Coronary artery (tissue), 2 donors: ENCODE measurements at regions not wholly inside any gene's neighbourhood (a gene's known extent, or its start where the extent isn't known, plus 50 kb on each side); places are given as distances from the start of the nearest gene placed in this dataset.

Experiments used
- DNase-seq: peaks from one replicate; pipeline ENCODE4 v3.0.0-alpha.2; 2017; ENCODE audit warnings: low spot score
- H3K27ac ChIP-seq, 2 donors: fragments of 200-600 bp; sonication (generic); one replicate each; pipeline ENCODE4 v1.5.1; 2016 to 2019
- H3K4me3 ChIP-seq: fragments of 200-600 bp; sonication (generic); 2 replicates; pipeline ENCODE4 v1.5.1; 2016; ENCODE audit warnings: mild to moderate bottlenecking, moderate library complexity
- CTCF ChIP-seq: fragments of 200-600 bp; sonication (generic); IDR thresholded peaks from one replicate; pipeline ENCODE4 v1.5.1; 2019; ENCODE audit warnings: antibody characterized with exemption

- no peak for DNase-seq
- no peak for TF ChIP-seq CTCF
- no peak overlapping the region for H3K4me3 ChIP-seq
- peak overlapping the region in 1 of 2 donors; percentile 50 for H3K27ac ChIP-seq
Observed at GRCh38 chr6:25006075-25006474, 70.3 kb upstream of the RIPOR2 start.

GRCh38 chr6:25006565-25007001 lies 70.8 kb upstream of the RIPOR2 start:
- H3K27ac ChIP-seq = peak overlapping the region in 1 of 2 donors; percentile 78
- no peak for DNase-seq
- no peak overlapping the region for H3K4me3 ChIP-seq
- no peak for TF ChIP-seq CTCF

- TF ChIP-seq CTCF = no peak
- DNase-seq = no peak
- Histone ChIP-seq H3K4me3 (no peak overlapping the region), H3K27ac (peak overlapping the region in 1 of 2 donors; percentile 78)
Observed at GRCh38 chr6:25007269-25007699, 71.5 kb upstream of the RIPOR2 start.

- TF ChIP-seq CTCF = no peak
- no peak overlapping the region for H3K4me3 ChIP-seq
- no peak for DNase-seq
- no peak overlapping the region for H3K27ac ChIP-seq
Observed at GRCh38 chr6:25008707-25009392, 73.1 kb upstream of the RIPOR2 start.

- TF ChIP-seq CTCF = no peak
- H3K27ac ChIP-seq = no peak overlapping the region
- no peak for DNase-seq
Observed at GRCh38 chr6:25009393-25009710, 73.6 kb upstream of the RIPOR2 start.

GRCh38 chr6:25010176-25010575 lies 74.4 kb upstream of the RIPOR2 start:
- H3K27ac ChIP-seq = no peak overlapping the region
- DNase-seq = no peak
- TF ChIP-seq CTCF = no peak

More at GRCh38 chr6:25009393-25009710, 73.6 kb upstream of the RIPOR2 start:
- H3K4me3 ChIP-seq = no peak overlapping the region

GRCh38 chr6:25010902-25011625 lies 75.3 kb upstream of the RIPOR2 start:
- no peak overlapping the region for H3K27ac ChIP-seq
- H3K4me3 ChIP-seq = no peak overlapping the region
- no peak for TF ChIP-seq CTCF
- DNase-seq = no peak

More at GRCh38 chr6:25010176-25010575, 74.4 kb upstream of the RIPOR2 start:
- no peak overlapping the region for H3K4me3 ChIP-seq
